Duodenal mucosa (tissue), 2 donors: ENCODE measurements at regions not wholly inside any gene's neighbourhood (a gene's known extent, or its start where the extent isn't known, plus 50 kb on each side); places are given as distances from the start of the nearest gene placed in this dataset.

Experiments used
- H3K27ac ChIP-seq: one replicate; pipeline ENCODE4 v1.7.0; 2013; ENCODE audit warnings: low read depth, low read length
- H3K27me3 ChIP-seq, 2 donors: one replicate each; pipeline ENCODE4 v1.7.0; 2013; ENCODE audit warnings: low read length in 2 of 2, control low read depth in 1 of 2; ENCODE audit not compliant: insufficient read depth in 2 of 2, control insufficient read depth in 1 of 2
- H3K36me3 ChIP-seq, 2 donors: one replicate each; pipeline ENCODE4 v1.7.0; 2013; ENCODE audit warnings: low read length in 2 of 2, control low read depth in 1 of 2; ENCODE audit not compliant: insufficient read depth in 2 of 2, control insufficient read depth in 1 of 2
- H3K4me1 ChIP-seq, 2 donors: one replicate each; pipeline ENCODE4 v1.7.0; 2013; ENCODE audit warnings: low read length in 2 of 2, control low read depth in 1 of 2; ENCODE audit not compliant: insufficient read depth in 2 of 2, control insufficient read depth in 1 of 2
- H3K4me3 ChIP-seq, 2 donors: one replicate each; pipeline ENCODE4 v1.7.0; 2013; ENCODE audit warnings: low read length in 2 of 2, low read depth in 1 of 2
- H3K9ac ChIP-seq, 2 donors: one replicate each; pipeline ENCODE4 v1.7.0; 2013; ENCODE audit warnings: low read length in 2 of 2, low read depth in 1 of 2
- H3K9me3 ChIP-seq, 2 donors: one replicate each; pipeline ENCODE4 v1.7.0; 2013; ENCODE audit warnings: low read length in 2 of 2, control low read depth in 1 of 2; ENCODE audit not compliant: control insufficient read depth in 1 of 2

DNA sequence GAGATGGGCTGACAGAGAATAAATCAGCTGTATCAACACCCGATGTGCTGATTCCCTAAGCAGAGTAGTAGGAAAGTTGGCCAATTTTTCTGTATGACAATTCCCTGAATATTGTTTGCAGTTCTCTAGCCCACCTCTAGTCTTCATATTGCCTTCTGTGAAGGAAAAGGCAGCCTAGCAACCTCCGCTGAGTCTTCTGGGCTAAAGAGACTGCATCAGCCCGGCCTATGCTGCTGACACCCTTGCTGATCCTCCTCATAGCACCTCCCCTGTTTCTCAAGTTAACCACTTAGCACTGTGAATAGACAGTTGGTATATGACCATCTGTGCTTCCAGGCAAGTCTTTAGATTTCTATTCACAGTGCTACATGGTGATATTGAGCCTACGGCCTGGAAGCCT is 161.1 kb upstream of the EGLN3 start:
- Histone ChIP-seq H3K36me3 (no peaks in the 10 kb centered on the region), H3K4me1 (no peaks in the 10 kb centered on the region), H3K27ac (no peak overlapping the region), H3K4me3 (no peak overlapping the region), H3K27me3 (no peaks in the 10 kb centered on the region), H3K9ac (no peak overlapping the region), H3K9me3 (peaks cover 0 to 2% of the 10 kb centered on the region in 2 donors)

DNA sequence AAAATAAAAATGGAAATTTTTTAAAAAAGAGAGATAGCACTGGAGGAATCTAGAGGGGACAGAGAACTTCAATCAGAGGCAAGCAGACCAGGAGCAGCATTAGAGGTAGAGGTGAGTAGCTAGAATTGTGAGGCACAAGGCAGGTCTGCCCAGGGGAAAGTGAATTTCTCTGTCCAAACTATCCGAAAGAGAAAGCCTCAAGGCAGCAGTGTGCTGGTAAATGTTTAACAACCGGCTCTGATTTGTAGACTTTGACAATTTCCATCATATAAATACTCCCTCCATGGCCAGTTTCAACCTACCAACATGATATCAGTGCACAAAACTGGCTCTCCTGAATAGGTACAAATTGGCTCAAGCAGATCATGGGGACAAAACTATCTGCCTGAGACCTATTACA is 160.6 kb upstream of the EGLN3 start:
- Histone ChIP-seq H3K36me3 (no peaks in the 10 kb centered on the region), H3K9ac (no peak overlapping the region), H3K9me3 (peaks cover 0 to 2% of the 10 kb centered on the region in 2 donors), H3K4me1 (no peaks in the 10 kb centered on the region), H3K27me3 (no peaks in the 10 kb centered on the region), H3K27ac (no peak overlapping the region), H3K4me3 (no peak overlapping the region)

DNA sequence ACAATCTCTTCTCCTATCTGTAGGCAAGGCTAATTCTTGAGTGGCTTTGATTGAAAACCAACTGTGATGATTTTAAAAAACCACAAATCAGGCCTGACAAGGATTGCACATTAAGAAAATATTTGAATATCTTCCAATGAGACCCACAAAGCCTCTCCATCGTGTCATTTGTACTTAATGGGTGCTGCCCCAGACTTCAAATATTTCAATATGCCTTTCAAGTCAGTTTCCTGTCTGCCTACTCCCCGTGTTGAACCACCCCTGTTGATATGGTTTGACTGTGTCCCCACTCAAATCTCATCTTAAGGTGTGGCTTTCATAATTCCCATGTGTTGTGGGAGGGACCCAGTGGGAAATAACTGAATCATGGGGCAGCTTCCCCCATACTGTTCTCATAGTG is 159.7 kb upstream of the EGLN3 start:
- Histone ChIP-seq H3K9me3 (no peaks in the 10 kb centered on the region), H3K9ac (no peak overlapping the region), H3K27ac (no peak overlapping the region), H3K27me3 (no peaks in the 10 kb centered on the region), H3K36me3 (no peaks in the 10 kb centered on the region), H3K4me3 (no peak overlapping the region), H3K4me1 (no peaks in the 10 kb centered on the region)

DNA sequence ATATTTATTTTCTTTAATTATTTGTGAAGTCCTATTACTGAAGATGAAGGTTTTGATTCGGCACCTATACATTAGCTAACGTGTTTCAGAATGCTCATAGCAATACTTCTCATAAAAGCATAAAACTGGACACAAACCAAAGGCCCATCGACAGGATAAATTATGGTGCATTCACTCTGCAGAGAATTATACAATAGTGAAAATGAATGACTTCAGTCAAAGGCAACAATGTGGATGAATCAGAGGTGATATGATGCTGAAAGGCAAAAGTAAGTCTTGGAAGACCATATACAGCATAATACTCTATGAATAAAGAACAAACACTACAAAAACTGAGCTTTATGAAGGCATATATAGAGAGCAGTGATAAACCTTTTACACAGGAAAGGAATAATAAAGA is 156.6 kb upstream of the EGLN3 start:
- Histone ChIP-seq H3K9me3 (no peaks in the 10 kb centered on the region), H3K4me1 (no peaks in the 10 kb centered on the region), H3K27ac (no peak overlapping the region), H3K4me3 (no peak overlapping the region), H3K9ac (no peak overlapping the region), H3K36me3 (no peaks in the 10 kb centered on the region), H3K27me3 (no peaks in the 10 kb centered on the region)

DNA sequence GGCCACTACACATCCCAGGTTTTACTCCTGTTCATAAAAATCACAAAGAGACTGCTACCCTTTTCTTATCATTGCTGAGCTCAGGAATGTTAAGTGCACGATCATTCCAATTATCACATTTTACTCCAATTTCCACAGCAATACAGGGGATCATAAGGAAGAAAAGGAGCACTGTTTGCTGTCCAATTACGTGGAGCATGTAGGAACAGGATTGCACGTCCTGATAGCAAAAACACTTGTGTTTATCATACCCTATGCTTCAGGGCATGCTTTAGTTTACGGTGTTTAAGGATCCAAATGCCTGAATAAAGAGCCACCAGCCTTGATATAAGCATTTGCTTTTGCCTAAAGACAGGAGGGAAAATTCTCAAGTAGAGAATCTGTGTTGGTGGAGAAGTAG is 155.4 kb upstream of the EGLN3 start:
- no peak overlapping the region for H3K4me3 ChIP-seq
- no peak overlapping the region for H3K27ac ChIP-seq
- no peaks in the 10 kb centered on the region for H3K9me3 ChIP-seq
- H3K9ac ChIP-seq: no peak overlapping the region
- H3K36me3 ChIP-seq: no peaks in the 10 kb centered on the region
- H3K4me1 ChIP-seq: no peaks in the 10 kb centered on the region
- no peaks in the 10 kb centered on the region for H3K27me3 ChIP-seq

- H3K9me3 ChIP-seq: no peaks in the 10 kb centered on the region
- H3K27ac ChIP-seq: no peak overlapping the region
- no peaks in the 10 kb centered on the region for H3K36me3 ChIP-seq
- H3K9ac ChIP-seq: no peak overlapping the region
- H3K4me3 ChIP-seq: no peak overlapping the region
- no peaks in the 10 kb centered on the region for H3K27me3 ChIP-seq
- peaks cover 0 to under 1% of the 10 kb centered on the region in 2 donors for H3K4me1 ChIP-seq
Measured at GRCh38 chr14:34104489-34105397, 153.9 kb upstream of the EGLN3 start.

GRCh38 chr14:34103176-34103575 is 152.3 kb upstream of the EGLN3 start:
- Histone ChIP-seq H3K36me3 (no peaks in the 10 kb centered on the region), H3K9me3 (no peaks in the 10 kb centered on the region), H3K27ac (no peak overlapping the region), H3K9ac (no peak overlapping the region), H3K27me3 (no peaks in the 10 kb centered on the region), H3K4me1 (peaks cover 5 to 8% of the 10 kb centered on the region in 2 donors), H3K4me3 (no peak overlapping the region)

- Histone ChIP-seq H3K9me3 (no peaks in the 10 kb centered on the region), H3K27me3 (no peaks in the 10 kb centered on the region), H3K36me3 (no peaks in the 10 kb centered on the region), H3K9ac (no peak overlapping the region), H3K4me1 (peaks cover 5 to 8% of the 10 kb centered on the region in 2 donors), H3K4me3 (no peak overlapping the region), H3K27ac (no peak overlapping the region)
Measured at GRCh38 chr14:34099635-34100034, 148.8 kb upstream of the EGLN3 start.

DNA sequence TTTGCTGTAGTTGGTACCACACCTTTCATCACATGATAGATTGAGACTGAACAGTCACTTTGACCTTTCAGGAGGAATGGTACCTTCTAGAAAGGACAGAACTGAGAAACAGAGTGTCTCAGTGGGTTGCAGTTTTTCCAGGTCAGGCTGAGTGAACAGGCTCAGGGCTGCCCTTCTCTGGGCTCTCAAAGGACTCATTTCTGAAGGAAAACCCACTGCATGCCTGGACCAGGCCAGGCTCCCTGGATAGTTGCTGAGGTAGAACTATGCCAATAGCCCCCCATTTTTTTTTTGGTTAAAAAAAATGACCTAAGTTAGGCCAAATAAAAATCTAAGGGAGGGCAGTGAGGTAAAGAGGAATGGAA is 148.1 kb upstream of the EGLN3 start:
- Histone ChIP-seq H3K36me3 (no peaks in the 10 kb centered on the region), H3K9me3 (no peaks in the 10 kb centered on the region), H3K27ac (no peak overlapping the region), H3K27me3 (no peaks in the 10 kb centered on the region), H3K4me1 (peaks cover 5 to 8% of the 10 kb centered on the region in 2 donors), H3K4me3 (no peak overlapping the region), H3K9ac (no peak overlapping the region)

DNA sequence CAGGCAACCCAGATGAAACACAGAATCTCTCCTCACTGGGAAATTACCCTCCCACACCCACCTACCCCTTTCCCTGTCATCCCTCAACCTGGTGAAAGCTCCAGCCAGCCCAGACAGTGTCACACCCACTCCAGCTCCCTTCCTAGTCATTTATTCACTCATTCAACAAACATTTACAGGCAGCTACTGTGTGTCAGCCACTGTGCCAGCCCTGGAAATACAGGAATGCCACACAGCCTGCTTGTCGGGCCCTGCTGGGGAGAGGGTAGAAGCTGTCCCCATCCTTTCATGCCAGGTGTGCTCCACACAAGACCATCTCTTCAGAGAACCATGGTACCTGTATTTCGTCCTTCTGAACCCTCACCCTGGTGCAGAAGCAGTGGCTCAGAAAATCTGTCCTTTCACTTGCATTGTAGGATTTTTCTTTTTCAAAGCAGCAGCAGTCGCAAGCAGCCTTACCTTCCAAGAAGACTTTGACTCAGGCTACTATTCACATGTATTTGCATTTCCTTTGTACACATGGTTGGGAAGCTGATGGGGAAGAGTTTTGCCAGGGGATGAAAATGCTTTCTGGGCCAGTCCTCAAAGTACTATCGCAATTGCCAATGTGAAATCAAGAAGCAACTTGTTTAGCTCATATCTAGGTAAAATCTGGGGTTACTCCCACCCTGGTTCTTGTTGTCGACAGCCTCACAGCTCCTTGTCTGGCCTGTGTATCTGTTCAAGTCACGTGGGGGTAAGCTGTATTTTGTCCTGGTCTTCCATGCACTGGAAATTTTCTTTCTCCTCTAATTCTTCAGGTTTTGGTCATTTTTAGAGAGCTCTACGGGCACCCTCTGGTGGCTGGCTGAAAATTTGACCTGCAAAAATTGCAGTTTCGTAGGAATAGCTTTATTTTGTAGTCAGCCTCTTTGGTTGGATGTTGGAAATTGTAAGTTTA is 147.4 kb upstream of the EGLN3 start:
- Histone ChIP-seq H3K27ac (no peak overlapping the region), H3K27me3 (no peaks in the 10 kb centered on the region), H3K4me1 (peaks cover 5 to 8% of the 10 kb centered on the region in 2 donors), H3K9me3 (no peaks in the 10 kb centered on the region), H3K36me3 (no peaks in the 10 kb centered on the region), H3K4me3 (no peak overlapping the region), H3K9ac (no peak overlapping the region)
